HCT116 (cell line): ENCODE measurements at regions not wholly inside any gene's neighbourhood (a gene's known extent, or its start where the extent isn't known, plus 50 kb on each side); places are given as distances from the start of the nearest gene placed in this dataset.

Experiments used
- ATAC-seq: fragments of 200-7000 bp; cut with Tn5 transposase; 2 replicates; pipeline ENCODE4 v1.9.1; 2020; ENCODE audit warnings: mild to moderate bottlenecking, moderate library complexity
- BruUV-seq: library from RNA; stranded (reverse); fragments of 400-500 nt; replicated peaks from 2 replicates; lab custom pipeline; 2021; lab: Mats Ljungman, UMichigan
- CTCF ChIA-PET: fragments of 300-600 bp; sonication (Branson Sonifier 250); formaldehyde crosslinking; loops from one replicate; lab custom pipeline; 2021; ENCODE audit warnings: antibody characterized with exemption; lab: Charles Lee
- POLR2A ChIA-PET: fragments of 300-600, 350-600 bp; sonication (Branson Sonifier 250); formaldehyde crosslinking; loops from one replicate; lab custom pipeline; 2021; ENCODE audit warnings: antibody characterized with exemption; lab: Charles Lee
- RAD21 ChIA-PET, 2 experiments: fragments of 300-600 bp; sonication (Branson Sonifier 250); formaldehyde crosslinking; loops; one replicate each; lab custom pipeline; 2023; ENCODE audit warnings: low total read pairs in 2 of 2; ENCODE audit not compliant: uncharacterized antibody in 2 of 2, unreplicated experiment in 2 of 2, low non-redundant PET in 1 of 2; lab: Charles Lee
- DNase-seq: peaks from one replicate; pipeline ENCODE4 v3.0.0-alpha.2; 2010; ENCODE audit warnings: low read depth, low spot score
- H2AFZ ChIP-seq: fragments of 200-600 bp; shearing (Covaris generic), sonication (generic); 2 replicates; pipeline ENCODE4 v1.6.1; 2017; ENCODE audit warnings: low read depth, mixed run types, mixed read lengths, antibody characterized with exemption, low read length; ENCODE audit not compliant: poor library complexity, severe bottlenecking
- H3K27ac ChIP-seq: 2 replicates; pipeline ENCODE4 v1.5.1; 2012; ENCODE audit warnings: low read depth, low read length
- H3K27me3 ChIP-seq: fragments of 200-600 bp; sonication (generic); 2 replicates; pipeline ENCODE4 v1.6.1; 2016; ENCODE audit warnings: mixed run types, low read length, mixed read lengths; ENCODE audit not compliant: insufficient read depth
- H3K36me3 ChIP-seq, 2 experiments: fragments of 200-500 bp in 1 of 2; fragments of 200-600 bp in 1 of 2; sonication (Bioruptor generic) in 1 of 2; sonication (generic) in 1 of 2; 2 replicates each; pipeline versions ENCODE4 v1.5.1 to v1.6.1; 2014 to 2016; ENCODE audit warnings: low read length in 2 of 2, inconsistent platforms in 1 of 2, mixed read lengths in 1 of 2, mixed run types in 1 of 2; ENCODE audit not compliant: insufficient read depth in 2 of 2, control insufficient read depth in 1 of 2
- H3K4me1 ChIP-seq, 2 experiments: fragments of 200-600 bp in 1 of 2; sonication (generic) in 1 of 2; 2 replicates each; pipeline versions ENCODE4 v1.5.1 to v1.6.1; 2012 to 2017; ENCODE audit warnings: low read length in 2 of 2, inconsistent platforms in 1 of 2, mild to moderate bottlenecking in 1 of 2, mixed read lengths in 1 of 2, mixed run types in 1 of 2, moderate library complexity in 1 of 2; ENCODE audit not compliant: insufficient read depth in 2 of 2, control insufficient read depth in 1 of 2
- H3K4me2 ChIP-seq: fragments of 200-600 bp; sonication (generic); 2 replicates; pipeline ENCODE4 v1.6.1; 2017; ENCODE audit warnings: mixed run types, low read length, mixed read lengths
- H3K4me3 ChIP-seq, 2 experiments: fragments of 200-600 bp in 1 of 2; sonication (generic) in 1 of 2; replicated peaks in 1 of 2; 2 replicates each; pipeline ENCODE4 v1.5.1; 2011 to 2016; ENCODE audit warnings: low read length in 2 of 2, control low read depth in 1 of 2, low read depth in 1 of 2, mild to moderate bottlenecking in 1 of 2, mixed read lengths in 1 of 2, mixed run types in 1 of 2
- H3K79me2 ChIP-seq: fragments of 200-600 bp; sonication (generic); 2 replicates; pipeline ENCODE4 v1.6.1; 2017; ENCODE audit warnings: mild to moderate bottlenecking, mixed run types, low read length, moderate library complexity, mixed read lengths; ENCODE audit not compliant: insufficient read depth
- H3K9ac ChIP-seq: fragments of 200-600 bp; sonication (generic); 2 replicates; pipeline ENCODE4 v1.6.1; 2016; ENCODE audit warnings: low read length, mixed read lengths
- H3K9me2 ChIP-seq: fragments of 200-600 bp; sonication (generic), shearing (Covaris generic); 2 replicates; pipeline ENCODE4 v1.6.1; 2017; ENCODE audit warnings: mixed run types, mild to moderate bottlenecking, moderate library complexity; ENCODE audit not compliant: insufficient read depth
- H3K9me3 ChIP-seq, 2 experiments: fragments of 200-500 bp in 1 of 2; fragments of 200-600 bp in 1 of 2; sonication (Bioruptor generic) in 1 of 2; sonication (generic) in 1 of 2; 2 replicates each; pipeline ENCODE4 v1.6.1; 2014 to 2017; ENCODE audit warnings: low read length in 2 of 2, mixed read lengths in 2 of 2, inconsistent platforms in 1 of 2, low read depth in 1 of 2, mild to moderate bottlenecking in 1 of 2, mixed run types in 1 of 2, moderate library complexity in 1 of 2; ENCODE audit not compliant: control insufficient read depth in 1 of 2, insufficient read depth in 1 of 2
- H4K20me1 ChIP-seq: fragments of 200-600 bp; sonication (generic), shearing (Covaris generic); 2 replicates; pipeline ENCODE4 v1.6.1; 2017; ENCODE audit warnings: mixed run types, mild to moderate bottlenecking, moderate library complexity; ENCODE audit not compliant: insufficient read depth
- ATF3 ChIP-seq: IDR thresholded peaks from 2 replicates; pipeline ENCODE4 v1.6.1; 2012
- CBX3 ChIP-seq: IDR thresholded peaks from 2 replicates; pipeline ENCODE4 v1.6.1; 2012; ENCODE audit warnings: low read depth
- CEBPB ChIP-seq: IDR thresholded peaks from 2 replicates; pipeline ENCODE4 v1.6.1; 2012; ENCODE audit warnings: low read depth
- CTCF ChIP-seq, 3 experiments: fragments of 200-600 bp in 1 of 3; sonication (generic) in 1 of 3; IDR thresholded peaks in 2 of 3; conservative IDR thresholded peaks in 1 of 3; 2 replicates each; pipeline ENCODE4 v1.5.1; 2012 to 2017; ENCODE audit warnings: low read depth in 2 of 3, low read length in 2 of 3, antibody characterized with exemption in 1 of 3, borderline replicate concordance in 1 of 3, control low read depth in 1 of 3, mild to moderate bottlenecking in 1 of 3, mixed read lengths in 1 of 3, mixed run types in 1 of 3, moderate library complexity in 1 of 3; ENCODE audit not compliant: insufficient read depth in 1 of 3
- EGR1 ChIP-seq: IDR thresholded peaks from 2 replicates; pipeline ENCODE4 v1.6.1; 2012; ENCODE audit warnings: low read depth
- ELF1 ChIP-seq: IDR thresholded peaks from 2 replicates; pipeline ENCODE4 v1.6.1; 2012; ENCODE audit warnings: low read depth, borderline replicate concordance
- EZH2 ChIP-seq: fragments of 200-600 bp; sonication (generic); IDR thresholded peaks from 2 replicates; pipeline ENCODE4 v1.6.1; 2017; ENCODE audit warnings: antibody characterized with exemption, mixed run types
- FOSL1 ChIP-seq: IDR thresholded peaks from 2 replicates; pipeline ENCODE4 v1.6.1; 2012; ENCODE audit warnings: low read depth
- JUND ChIP-seq: IDR thresholded peaks from 2 replicates; pipeline ENCODE4 v1.6.1; 2012
- MAX ChIP-seq: IDR thresholded peaks from 2 replicates; pipeline ENCODE4 v1.6.1; 2012
- POLR2AphosphoS5 ChIP-seq: IDR thresholded peaks from 2 replicates; pipeline ENCODE4 v1.6.1; 2011; ENCODE audit warnings: mild to moderate bottlenecking, low read depth, low read length, moderate library complexity
- RAD21 ChIP-seq: IDR thresholded peaks from 2 replicates; pipeline ENCODE4 v1.6.1; 2012; ENCODE audit warnings: low read depth, mild to moderate bottlenecking
- REST ChIP-seq: IDR thresholded peaks from 2 replicates; pipeline ENCODE4 v1.6.1; 2012; ENCODE audit warnings: low read depth
- SIN3A ChIP-seq: IDR thresholded peaks from 2 replicates; pipeline ENCODE4 v1.6.1; 2012; ENCODE audit warnings: low read depth
- SP1 ChIP-seq: IDR thresholded peaks from 2 replicates; pipeline ENCODE4 v1.6.1; 2012; ENCODE audit warnings: low read depth
- SRF ChIP-seq: IDR thresholded peaks from 2 replicates; pipeline ENCODE4 v1.6.1; 2012; ENCODE audit warnings: low read depth
- TCF7L2 ChIP-seq: IDR thresholded peaks from 2 replicates; pipeline ENCODE4 v1.7.0; 2011; ENCODE audit warnings: borderline replicate concordance, inconsistent platforms; ENCODE audit not compliant: insufficient read depth, insufficient read length; ENCODE audit errors: extremely low read depth
- YY1 ChIP-seq: IDR thresholded peaks from 2 replicates; pipeline ENCODE4 v1.6.1; 2011; ENCODE audit warnings: low read length, low read depth, moderate library complexity, mild to moderate bottlenecking; ENCODE audit not compliant: insufficient replicate concordance; ENCODE audit errors: extremely low read depth
- ZBTB33 ChIP-seq: IDR thresholded peaks from 2 replicates; pipeline ENCODE4 v1.6.1; 2011; ENCODE audit warnings: mild to moderate bottlenecking, low read length, moderate library complexity; ENCODE audit not compliant: insufficient replicate concordance; ENCODE audit errors: extremely low read depth
- ZFX ChIP-seq: fragments of 450-650 bp; IDR thresholded peaks from 2 replicates; pipeline ENCODE4 v1.6.1; 2017
- intact Hi-C: fragments of 100-400 bp; cut with micrococcal nuclease; formaldehyde crosslinking; loops from 2 replicates; pipeline ENCODE4 v1.10.0; 2022

GRCh38 chr1:238999944-239000343, 386.4 kb upstream of the CHRM3 start:
- peaks cover 11 to 22% of the 10 kb centered on the region in 2 experiments; a peak in 2 of 4 replicates for H3K9me3 ChIP-seq
- intact Hi-C loops = no loop called here
- ChIA-PET RAD21 (no interaction called here), POLR2A (no interaction called here), CTCF (no interaction called here)
- no peak overlapping the region for H3K9ac ChIP-seq
- ATAC-seq = no peak
- no TSS peak for BruUV-seq
- H3K4me1 ChIP-seq = no peaks in the 10 kb centered on the region
- H3K4me3 ChIP-seq = no peak overlapping the region
- no peak overlapping the region for H3K27ac ChIP-seq
- no peak for TF ChIP-seq CTCF (IDR thresholded peaks at IDR 0.05 in 2 of 3, conservative IDR thresholded peaks at IDR 0.05 in 1 of 3; ENCODE audit: borderline replicate concordance in 1 of 3, insufficient read depth in 1 of 3, low read depth in 2 of 3, low read length in 2 of 3)
- no peak for TF ChIP-seq RAD21
- no peak for TF ChIP-seq ZBTB33
- TF ChIP-seq SRF = no peak
- no peak for TF ChIP-seq ZFX
- no peak for TF ChIP-seq EZH2
- TF ChIP-seq SP1 = no peak
- no peak for TF ChIP-seq CEBPB
- TF ChIP-seq YY1 = no peak
- TF ChIP-seq MAX = no peak
- TF ChIP-seq CBX3 = no peak
- TF ChIP-seq TCF7L2 = no peak
- no peak for TF ChIP-seq ELF1
- TF ChIP-seq POLR2AphosphoS5 = no peak
- no peak for TF ChIP-seq FOSL1
- TF ChIP-seq EGR1 = no peak
- TF ChIP-seq ATF3 = no peak
- no peak for TF ChIP-seq JUND
- no peak for TF ChIP-seq SIN3A
- TF ChIP-seq REST = no peak
- no peaks in the 10 kb centered on the region for H3K79me2 ChIP-seq
- H3K36me3 ChIP-seq = no peaks in the 10 kb centered on the region
- H3K9me2 ChIP-seq = no peaks in the 10 kb centered on the region
- no peaks in the 10 kb centered on the region for H4K20me1 ChIP-seq
- H3K4me2 ChIP-seq = no peak overlapping the region
- no peak for DNase-seq
- H3K27me3 ChIP-seq = no peaks in the 10 kb centered on the region
- no peak overlapping the region for H2AFZ ChIP-seq
